Stomach (tissue), 8 donors: ENCODE measurements at regions not wholly inside any gene's neighbourhood (a gene's known extent, or its start where the extent isn't known, plus 50 kb on each side); places are given as distances from the start of the nearest gene placed in this dataset.

Source experiments
- DNase-seq, 2 donors: peaks; one replicate each; pipeline versions ENCODE4 v3.0.0 to v3.0.0-alpha.2; 2013 to 2019
- H3K27ac ChIP-seq, 5 donors: fragments of 200-600 bp in 4 of 5; sonication (generic) in 4 of 5; one replicate each; pipeline ENCODE4 v1.5.1; 2013 to 2019; ENCODE audit warnings: mild to moderate bottlenecking in 1 of 5, moderate library complexity in 1 of 5
- H3K27me3 ChIP-seq, 3 donors: fragments of 200-600 bp; sonication (generic); one replicate each; pipeline ENCODE4 v1.5.1; 2017 to 2019; ENCODE audit warnings: mixed run types in 1 of 3
- H3K36me3 ChIP-seq, 4 donors: fragments of 200-600 bp; sonication (generic); 1 replicate in 3 of 4; 2 replicates in 1 of 4; pipeline ENCODE4 v1.5.1; 2016 to 2019
- H3K4me1 ChIP-seq, 4 donors: fragments of 200-600 bp; sonication (generic); one replicate each; pipeline ENCODE4 v1.5.1; 2016 to 2019
- H3K4me3 ChIP-seq, 4 donors: fragments of 200-600 bp; sonication (generic) in 3 of 4; one replicate each; pipeline ENCODE4 v1.5.1; 2016 to 2019; ENCODE audit warnings: mild to moderate bottlenecking in 1 of 4
- H3K9me3 ChIP-seq, 4 donors: fragments of 200-600 bp; sonication (generic); one replicate each; pipeline ENCODE4 v1.5.1; 2016 to 2019
- EP300 ChIP-seq: sonication (generic); formaldehyde crosslinking; IDR thresholded peaks from one replicate; pipeline ENCODE4 v1.6.1; 2017; ENCODE audit warnings: antibody characterized with exemption
- POLR2A ChIP-seq, 4 donors: fragments of 450-650 bp; IDR thresholded peaks; one replicate each; pipeline ENCODE4 v1.6.1; 2016; ENCODE audit warnings: antibody characterized with exemption in 4 of 4, control low read depth in 2 of 4, mild to moderate bottlenecking in 1 of 4, moderate library complexity in 1 of 4
- POLR2AphosphoS5 ChIP-seq, 3 donors: sonication (generic); formaldehyde crosslinking; IDR thresholded peaks; one replicate each; pipeline ENCODE4 v1.6.1; 2016; ENCODE audit warnings: antibody characterized with exemption in 3 of 3
- WGBS, 5 donors: extraction: QIAGEN DNeasy Blood & Tissue Kit in 3 of 5; methylation state at CpG; one replicate each; pipeline versions ENCODE4 v1.1.5 to v1.1.7; 2013 to 2018; 5-methylcytosine and 5-hydroxymethylcytosine counted together
- intact Hi-C: fragments of 100-400 bp; cut with DNase I; formaldehyde crosslinking; loops from one replicate; pipeline ENCODE4 v1.15.1; 2023; ENCODE audit warnings: low total_unique reads
- TF ChIP-seq, protein P1 (sequence below), 7 experiments: fragments of 450-650 bp in 4 of 7; fragments of 200-600 bp in 3 of 7; sonication (generic) in 3 of 7; IDR thresholded peaks; one replicate each; pipeline ENCODE4 v1.5.1; 2016 to 2019; ENCODE audit warnings: antibody characterized with exemption in 7 of 7, control low read depth in 2 of 7, mild to moderate bottlenecking in 1 of 7
- donor health status: healthy with polysubstance abuse.
- donor health status: Bipolar disorder and iron deficiency.
- donor health status: healthy.

DNA sequence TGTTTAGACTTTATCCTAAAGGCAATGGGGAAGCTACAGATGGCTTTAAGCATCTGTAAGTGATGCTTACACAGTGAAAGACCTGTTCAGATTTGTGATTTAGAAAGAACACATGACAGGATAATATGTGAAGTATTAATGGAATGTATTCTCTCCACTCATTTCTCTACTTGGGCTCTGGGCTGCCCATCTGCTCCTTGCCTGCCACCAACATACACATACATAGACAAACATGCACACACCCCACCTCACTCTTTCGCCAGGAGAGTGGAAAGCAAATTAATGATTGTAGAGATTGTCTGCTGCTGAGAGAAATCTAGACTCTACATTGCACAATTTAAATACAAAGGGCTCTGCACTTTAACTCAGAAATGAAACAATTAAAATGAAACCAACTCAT, 61.0 kb upstream of the NFE2L2 start:
- DNase-seq = peak in 1 of 2 donors; percentile 33
- intact Hi-C loops = loop anchor here (10.0 kb wide), 1 partner anchor 161 kb away; no protein-coding TSS in a partner anchor
- peak overlapping the region in 1 of 5 donors; percentile 0 for H3K27ac ChIP-seq
- no peak overlapping the region for H3K4me3 ChIP-seq
- WGBS, 5 donors = 39 to 65% (median 45%) methylated on average over 1 of the region's 1 CpG
- H3K27me3 ChIP-seq = no peaks in the 10 kb centered on the region
- TF ChIP-seq, protein P1, sequence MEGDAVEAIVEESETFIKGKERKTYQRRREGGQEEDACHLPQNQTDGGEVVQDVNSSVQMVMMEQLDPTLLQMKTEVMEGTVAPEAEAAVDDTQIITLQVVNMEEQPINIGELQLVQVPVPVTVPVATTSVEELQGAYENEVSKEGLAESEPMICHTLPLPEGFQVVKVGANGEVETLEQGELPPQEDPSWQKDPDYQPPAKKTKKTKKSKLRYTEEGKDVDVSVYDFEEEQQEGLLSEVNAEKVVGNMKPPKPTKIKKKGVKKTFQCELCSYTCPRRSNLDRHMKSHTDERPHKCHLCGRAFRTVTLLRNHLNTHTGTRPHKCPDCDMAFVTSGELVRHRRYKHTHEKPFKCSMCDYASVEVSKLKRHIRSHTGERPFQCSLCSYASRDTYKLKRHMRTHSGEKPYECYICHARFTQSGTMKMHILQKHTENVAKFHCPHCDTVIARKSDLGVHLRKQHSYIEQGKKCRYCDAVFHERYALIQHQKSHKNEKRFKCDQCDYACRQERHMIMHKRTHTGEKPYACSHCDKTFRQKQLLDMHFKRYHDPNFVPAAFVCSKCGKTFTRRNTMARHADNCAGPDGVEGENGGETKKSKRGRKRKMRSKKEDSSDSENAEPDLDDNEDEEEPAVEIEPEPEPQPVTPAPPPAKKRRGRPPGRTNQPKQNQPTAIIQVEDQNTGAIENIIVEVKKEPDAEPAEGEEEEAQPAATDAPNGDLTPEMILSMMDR (IDR thresholded peaks at IDR 0.05) = no peak
- TF ChIP-seq POLR2A (IDR thresholded peaks at IDR 0.05) = no peak
- no peak for TF ChIP-seq POLR2AphosphoS5 (IDR thresholded peaks at IDR 0.05)
- no peak for TF ChIP-seq EP300
- peaks cover 0 to 34% (median 10%) of the 10 kb centered on the region in 4 donors for H3K4me1 ChIP-seq
- no peaks in the 10 kb centered on the region for H3K9me3 ChIP-seq
- peaks cover 0 to 4% (median 0%) of the 10 kb centered on the region in 4 donors for H3K36me3 ChIP-seq

DNA sequence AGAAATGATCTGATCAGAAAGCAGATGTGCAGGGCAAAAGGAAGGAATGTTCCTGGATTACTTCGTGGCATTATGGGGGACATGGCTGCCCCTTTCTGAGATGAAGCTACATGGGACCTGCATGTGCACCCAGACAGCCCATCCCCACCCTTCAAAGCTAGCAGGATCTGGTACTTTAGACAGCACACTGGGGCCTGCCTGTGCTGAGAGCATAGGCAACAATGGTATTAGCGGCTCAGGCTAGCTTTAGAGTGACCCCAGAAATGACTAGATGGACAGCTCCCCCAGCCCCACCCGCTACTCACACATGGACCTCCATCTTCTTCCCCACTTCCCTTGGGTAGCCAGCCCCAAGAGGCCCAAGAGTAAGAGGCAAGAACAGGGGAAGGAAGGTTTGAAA, 61.5 kb upstream of the NFE2L2 start:
- H3K27ac ChIP-seq = peak overlapping the region in 1 of 5 donors; percentile 50
- TF ChIP-seq POLR2A (IDR thresholded peaks at IDR 0.05) (no peak), POLR2AphosphoS5 (IDR thresholded peaks at IDR 0.05) (no peak), EP300 (no peak)
- TF ChIP-seq, protein P1 (IDR thresholded peaks at IDR 0.05) = no peak
- H3K27me3 ChIP-seq = no peaks in the 10 kb centered on the region
- 81 to 89% (median 82%) methylated on average over 3 of the region's 3 CpGs for WGBS, 5 donors
- H3K9me3 ChIP-seq = no peaks in the 10 kb centered on the region
- peaks cover 0 to 4% (median 0%) of the 10 kb centered on the region in 4 donors for H3K36me3 ChIP-seq
- DNase-seq = no peak
- intact Hi-C loops = loop anchor here (10.0 kb wide), 1 partner anchor 161 kb away; no protein-coding TSS in a partner anchor
- no peak overlapping the region for H3K4me3 ChIP-seq
- peaks cover 0 to 34% (median 10%) of the 10 kb centered on the region in 4 donors for H3K4me1 ChIP-seq

DNA sequence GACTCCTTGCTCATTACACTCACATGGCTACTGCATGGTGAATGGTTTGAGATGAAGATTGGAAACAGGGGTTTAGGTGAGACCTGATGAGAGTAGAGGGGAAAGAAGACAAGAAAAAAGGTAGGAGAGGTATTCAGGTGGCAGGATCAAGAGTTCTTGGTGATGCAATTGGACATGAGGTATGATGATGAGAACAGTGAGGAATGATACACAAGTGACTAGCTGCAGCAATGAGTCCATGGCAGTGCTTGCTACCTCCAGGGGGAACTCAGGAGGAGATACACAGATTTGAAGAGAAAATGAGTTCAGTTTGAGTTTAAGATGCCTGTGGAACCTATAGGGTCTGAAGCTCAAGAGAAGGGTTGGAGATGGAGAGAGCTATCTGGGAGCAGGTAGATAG, 62.1 kb upstream of the NFE2L2 start:
- DNase-seq = no peak
- H3K4me1 ChIP-seq = peaks cover 0 to 34% (median 11%) of the 10 kb centered on the region in 4 donors
- H3K4me3 ChIP-seq = no peak overlapping the region

DNA sequence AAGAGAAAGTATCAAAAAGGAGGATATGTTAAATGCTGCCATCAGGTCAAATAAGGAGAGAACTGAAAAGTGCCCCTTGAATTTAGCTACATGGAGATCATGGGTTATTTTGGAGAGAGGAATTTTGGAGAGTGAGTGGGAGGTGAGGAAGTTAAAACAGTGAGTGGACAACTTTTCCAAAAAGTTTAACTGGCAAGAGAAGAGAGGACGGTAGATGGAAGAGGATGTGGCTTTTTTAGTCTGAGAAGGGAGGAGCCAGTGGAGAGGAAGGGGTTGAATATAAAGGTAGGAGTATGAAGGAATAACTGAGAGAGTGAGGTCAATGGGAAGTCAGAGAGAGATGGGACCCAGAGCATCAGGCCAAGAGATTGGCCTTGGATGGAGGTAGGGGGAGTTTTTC, 62.5 kb upstream of the NFE2L2 start:
- intact Hi-C loops = loop anchor here (10.0 kb wide), 1 partner anchor 162 kb away; no protein-coding TSS in a partner anchor
- WGBS, 5 donors = 65 to 84% (median 75%) methylated on average over 1 of the region's 1 CpG
- TF ChIP-seq, protein P1 (IDR thresholded peaks at IDR 0.05) = no peak
- TF ChIP-seq POLR2AphosphoS5 (IDR thresholded peaks at IDR 0.05) = no peak
- TF ChIP-seq POLR2A (IDR thresholded peaks at IDR 0.05) = no peak
- Histone ChIP-seq H3K27me3 (no peaks in the 10 kb centered on the region), H3K4me1 (peaks cover 0 to 38% (median 13%) of the 10 kb centered on the region in 4 donors), H3K9me3 (no peaks in the 10 kb centered on the region), H3K36me3 (peaks cover 0 to 4% (median 0%) of the 10 kb centered on the region in 4 donors), H3K27ac (no peak overlapping the region), H3K4me3 (no peak overlapping the region)
- DNase-seq = no peak

More for the DNA sequence above, 62.1 kb upstream of the NFE2L2 start:
- H3K36me3 ChIP-seq = peaks cover 0 to 4% (median 0%) of the 10 kb centered on the region in 4 donors
- no peak overlapping the region for H3K27ac ChIP-seq
- no peaks in the 10 kb centered on the region for H3K27me3 ChIP-seq
- TF ChIP-seq POLR2A (IDR thresholded peaks at IDR 0.05) (no peak), EP300 (no peak), POLR2AphosphoS5 (IDR thresholded peaks at IDR 0.05) (no peak)
- TF ChIP-seq, protein P1 (IDR thresholded peaks at IDR 0.05) = no peak
- H3K9me3 ChIP-seq = no peaks in the 10 kb centered on the region
- intact Hi-C loops = loop anchor here (10.0 kb wide), 1 partner anchor 162 kb away; no protein-coding TSS in a partner anchor
